GM19240 (cell line): ENCODE measurements at regions not wholly inside any gene's neighbourhood (a gene's known extent, or its start where the extent isn't known, plus 50 kb on each side); places are given as distances from the start of the nearest gene placed in this dataset.
"Not testable (repeated sequence)": the region's sequence is repeated elsewhere in the genome, so short reads cannot be mapped to it uniquely, and the experiment has no call there.

Experiments
- DNase-seq: peaks from one replicate; pipeline ENCODE4 v3.0.0; 2011; ENCODE audit warnings: low spot score; ENCODE audit not compliant: insufficient read length

DNA sequence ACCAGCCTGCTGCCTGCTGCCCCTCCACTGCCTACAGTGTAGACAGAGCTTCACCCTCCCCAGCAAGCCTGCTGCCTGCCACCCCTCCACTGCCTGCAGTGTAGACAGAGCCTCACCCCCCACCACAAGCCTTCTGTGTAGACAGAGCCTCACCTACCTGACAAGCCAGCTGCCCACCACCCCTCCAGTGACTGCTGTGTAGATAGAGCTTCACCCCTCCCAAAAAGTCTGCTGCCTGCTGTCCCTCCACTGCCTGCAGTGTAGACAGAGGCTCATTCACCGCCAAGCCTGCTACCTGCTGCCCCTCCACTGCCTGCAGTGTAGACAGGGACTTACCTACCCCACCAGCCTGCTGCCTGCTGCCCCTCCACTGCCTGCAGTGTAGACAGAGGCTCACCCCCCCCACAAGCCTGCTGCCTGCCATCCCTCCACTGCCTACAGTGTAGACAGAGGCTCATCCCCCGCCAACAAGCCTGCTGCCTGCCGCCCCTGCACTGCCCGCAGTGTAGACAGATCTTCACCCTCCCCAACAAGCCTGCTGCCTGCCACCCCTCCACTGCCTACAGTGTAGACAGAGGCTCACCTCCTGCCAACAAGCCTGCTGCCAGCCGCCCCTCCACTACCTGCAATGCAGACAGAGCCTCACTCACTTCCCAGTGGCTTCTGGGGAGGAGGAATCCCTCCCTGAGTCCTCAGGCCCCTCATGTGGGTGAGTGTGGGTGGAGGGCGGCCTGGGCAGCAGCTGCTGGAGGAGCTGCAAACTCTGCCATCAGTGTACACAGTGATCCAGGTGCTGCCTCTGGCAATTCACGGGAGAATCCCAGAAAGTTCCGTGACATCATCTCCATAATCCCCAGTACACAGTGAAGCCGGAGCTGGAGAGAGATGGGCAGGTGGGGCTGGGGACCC, 140.9 kb downstream of the DLL1 start:
- DNase-seq: no peak

DNA sequence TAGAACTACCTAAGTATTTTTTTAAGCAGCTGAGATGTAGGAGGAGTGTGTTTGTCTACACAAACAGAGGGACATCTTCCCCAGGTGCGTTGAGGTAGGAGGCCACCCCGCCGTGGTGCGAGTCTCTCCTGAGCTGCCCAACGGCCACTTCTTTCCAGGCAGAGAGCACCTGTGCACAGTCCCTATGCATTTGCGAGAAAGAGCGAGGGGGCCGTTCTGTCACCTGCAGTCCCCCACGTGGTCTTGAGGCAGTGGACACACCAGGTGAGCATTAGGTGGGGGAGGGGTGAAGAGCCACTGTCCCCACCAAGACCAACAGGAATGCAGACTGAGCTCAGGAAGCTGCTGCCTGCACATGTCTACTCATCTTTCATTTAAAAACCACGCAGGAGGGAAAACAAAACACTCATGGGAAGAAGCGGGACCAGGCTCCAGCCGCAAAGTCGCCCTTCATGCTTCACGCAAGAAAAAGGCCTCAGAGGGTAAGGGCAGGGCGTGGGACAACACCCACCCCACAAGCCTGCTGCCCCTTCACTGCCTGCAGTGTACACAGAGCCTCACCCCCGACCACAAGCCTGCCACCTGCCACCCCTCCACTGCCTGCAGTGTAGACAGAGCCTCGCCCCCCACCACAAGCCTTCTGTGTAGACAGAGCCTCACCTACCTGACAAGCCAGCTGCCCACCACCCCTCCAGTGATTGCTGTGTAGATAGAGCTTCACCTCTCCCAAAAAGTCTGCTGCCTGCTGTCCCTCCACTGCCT, 142.0 kb downstream of the DLL1 start:
- no peak for DNase-seq

DNA sequence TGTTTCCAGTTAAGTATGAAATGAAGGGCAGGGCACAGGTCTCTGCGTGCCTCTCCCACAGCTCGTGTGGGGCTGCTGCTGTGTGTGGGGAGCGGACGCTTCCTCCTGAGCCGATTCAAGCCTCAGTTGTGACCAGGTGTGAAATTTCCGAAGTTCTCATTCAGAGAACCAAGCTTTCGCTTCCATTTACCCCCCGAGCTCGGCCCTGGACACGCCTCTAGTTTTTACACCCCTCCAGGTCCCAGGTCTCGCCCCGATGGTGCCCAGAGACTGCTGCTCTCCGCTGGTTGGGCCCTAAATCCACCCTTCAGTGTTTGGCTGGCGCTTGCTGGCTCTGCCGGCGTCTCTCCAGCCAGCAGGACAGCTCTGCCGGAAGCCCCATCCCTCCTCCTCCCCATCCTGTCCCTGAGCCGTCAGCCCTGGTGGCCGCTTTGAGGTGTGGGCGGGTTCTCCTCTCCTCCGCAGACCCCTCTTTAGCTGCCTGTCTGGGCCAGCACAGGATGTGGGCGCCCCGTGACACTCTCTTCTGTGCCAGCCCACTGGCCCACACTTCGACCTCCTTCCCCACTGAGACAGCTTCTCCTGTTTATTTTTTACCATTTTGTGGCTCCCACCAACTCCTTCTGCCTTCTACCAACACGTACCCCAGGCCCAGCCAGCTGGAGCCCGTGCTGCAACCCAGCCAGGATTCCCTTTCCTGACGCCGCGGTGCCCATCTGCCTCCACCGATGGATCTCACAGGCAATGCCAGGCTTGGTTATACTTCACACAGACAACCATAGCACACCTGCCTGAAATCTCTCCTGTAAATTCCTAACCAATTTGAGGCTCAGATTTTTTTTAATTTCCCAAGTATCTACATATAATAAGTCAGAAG, 142.8 kb downstream of the DLL1 start:
- DNase-seq: no peak

DNA sequence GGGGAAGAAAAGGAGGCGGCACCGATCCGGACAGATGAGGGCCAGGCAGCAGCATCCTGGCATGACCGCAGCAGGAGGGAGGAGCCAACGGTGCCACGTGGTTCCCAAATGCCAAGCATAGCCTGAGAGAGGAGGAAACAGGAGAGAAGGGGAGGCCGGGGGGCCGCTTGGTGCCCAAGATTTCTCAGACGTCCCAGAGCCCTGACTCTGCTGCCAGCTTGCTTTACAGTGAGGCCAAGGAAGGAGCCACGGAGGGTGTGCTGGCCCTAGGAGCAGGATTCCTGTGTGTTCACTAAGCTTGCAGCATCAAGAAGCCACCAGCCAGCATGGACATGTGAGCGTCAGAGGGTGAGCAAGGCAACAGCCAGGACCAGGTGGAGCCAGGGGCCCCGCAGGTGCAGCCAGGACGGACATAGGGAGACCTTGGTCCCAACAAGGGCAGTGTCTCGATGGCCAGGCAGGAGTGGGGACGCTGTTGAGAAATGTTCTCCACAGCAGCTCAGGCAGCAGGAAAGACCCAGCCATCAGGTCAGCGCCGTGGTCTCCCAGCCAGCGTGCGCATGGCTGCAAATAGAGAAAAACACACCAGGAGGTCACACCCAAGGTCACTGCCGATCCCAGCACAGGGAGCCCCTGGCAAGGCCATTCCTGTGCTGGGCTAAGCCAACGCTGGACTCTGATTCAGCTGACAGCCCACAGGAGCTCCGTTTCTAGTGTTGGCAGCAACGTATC, 143.7 kb downstream of the DLL1 start:
- no peak for DNase-seq

DNA sequence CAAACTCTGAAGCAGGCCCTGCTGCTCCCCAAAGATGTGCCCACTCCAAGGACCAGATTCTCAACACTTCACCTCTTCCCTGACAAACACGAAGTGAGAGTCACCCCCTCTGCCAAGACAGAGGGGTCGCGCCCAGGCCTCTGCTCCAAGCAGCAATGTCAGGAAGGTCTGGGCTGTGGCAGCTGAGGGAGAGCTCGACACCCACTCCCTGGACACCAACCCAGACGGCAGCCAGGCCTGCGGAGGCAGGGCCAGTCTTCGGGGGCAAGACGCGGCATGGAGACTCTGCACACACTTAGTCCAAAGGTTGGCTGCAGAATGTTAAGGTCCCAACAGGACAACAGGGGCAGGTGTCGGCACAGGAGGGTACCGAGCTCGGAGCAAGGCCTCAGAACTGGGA, 144.2 kb downstream of the DLL1 start:
- no peak for DNase-seq

DNA sequence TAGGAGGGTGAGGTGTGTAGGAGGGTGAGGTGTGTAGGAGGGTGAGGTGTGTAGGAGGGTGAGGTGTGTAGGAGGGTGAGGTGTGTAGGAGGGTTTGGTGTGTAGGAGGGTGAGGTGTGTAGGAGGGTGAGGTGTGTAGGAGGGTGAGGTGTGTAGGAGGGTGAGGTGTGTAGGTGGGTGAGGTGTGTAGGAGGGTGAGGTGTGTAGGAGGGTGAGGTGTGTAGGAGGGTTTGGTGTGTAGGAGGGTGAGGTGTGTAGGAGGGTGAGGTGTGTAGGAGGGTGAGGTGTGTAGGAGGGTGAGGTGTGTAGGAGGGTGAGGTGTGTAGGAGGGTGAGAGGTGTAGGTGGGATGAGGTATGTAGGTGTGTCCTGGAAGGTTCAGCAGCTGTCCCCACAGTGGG, 144.7 kb downstream of the DLL1 start:
- not testable (repeated sequence) for DNase-seq

DNA sequence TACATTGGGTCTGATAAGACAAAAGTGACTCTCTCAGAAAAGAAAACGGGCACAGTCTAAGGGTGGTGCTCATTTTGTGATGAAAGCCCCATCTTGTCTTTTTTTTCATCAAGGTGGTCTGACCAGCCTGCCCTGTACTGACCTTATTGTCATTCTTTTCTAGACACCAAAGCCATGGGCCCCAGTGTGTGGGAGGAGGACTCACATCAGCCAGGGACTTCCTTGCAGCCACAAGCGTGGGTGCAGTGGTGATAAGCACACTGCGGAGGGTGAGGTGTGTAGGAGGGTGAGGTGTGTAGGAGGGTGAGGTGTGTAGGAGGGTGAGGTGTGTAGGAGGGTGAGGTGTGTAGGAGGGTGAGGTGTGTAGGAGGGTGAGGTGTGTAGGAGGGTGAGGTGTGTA, 145.2 kb downstream of the DLL1 start:
- not testable (repeated sequence) for DNase-seq

DNA sequence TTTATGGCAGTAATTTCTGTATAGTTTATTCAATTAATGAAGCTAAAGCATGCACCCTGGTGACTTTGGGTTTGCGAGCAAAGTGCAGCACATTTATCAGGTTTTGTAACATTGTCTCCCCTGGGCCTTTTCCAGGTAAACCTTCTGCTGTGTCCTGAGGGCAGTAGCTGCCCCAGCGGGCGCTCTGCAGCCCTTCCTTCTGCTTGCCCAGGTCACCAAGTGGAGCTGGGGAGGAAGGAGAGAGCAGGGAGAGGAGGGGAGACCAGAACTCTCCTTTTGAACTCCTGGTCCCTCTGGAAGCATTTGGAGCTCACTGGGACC, 145.6 kb downstream of the DLL1 start:
- no peak for DNase-seq

DNA sequence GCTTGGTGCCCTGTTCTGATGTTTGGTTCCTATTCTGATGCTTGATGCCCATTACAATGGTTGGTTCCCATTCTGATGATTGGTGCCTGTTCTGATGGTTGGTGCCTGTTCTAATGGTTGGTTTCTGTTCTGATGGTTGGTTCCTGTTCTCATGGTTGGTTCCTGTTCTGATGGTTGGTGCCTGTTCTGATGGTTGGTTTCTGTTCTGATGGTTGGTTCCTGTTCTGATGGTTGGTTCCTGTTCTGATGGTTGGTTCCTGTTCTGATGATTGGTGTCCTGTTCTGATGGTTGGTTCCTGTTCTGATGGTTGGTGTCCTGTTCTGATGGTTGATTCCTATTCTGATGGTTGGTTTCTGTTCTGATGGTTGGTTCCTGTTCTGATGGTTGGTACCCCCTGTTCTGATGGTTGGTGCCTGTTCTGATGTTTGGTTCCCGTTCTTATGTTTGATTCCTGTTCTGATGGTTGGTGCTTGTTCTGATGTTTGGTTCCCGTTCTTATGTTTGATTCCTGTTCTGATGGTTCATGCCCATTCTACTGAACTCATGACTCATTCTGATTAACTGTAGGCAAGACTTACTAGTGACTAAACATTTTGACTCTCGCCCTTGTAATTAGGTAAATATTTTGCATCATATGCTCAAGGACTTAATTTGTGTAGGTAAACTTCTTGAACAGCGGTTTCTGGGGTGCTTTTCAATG, 146.2 kb downstream of the DLL1 start:
- no peak for DNase-seq

DNA sequence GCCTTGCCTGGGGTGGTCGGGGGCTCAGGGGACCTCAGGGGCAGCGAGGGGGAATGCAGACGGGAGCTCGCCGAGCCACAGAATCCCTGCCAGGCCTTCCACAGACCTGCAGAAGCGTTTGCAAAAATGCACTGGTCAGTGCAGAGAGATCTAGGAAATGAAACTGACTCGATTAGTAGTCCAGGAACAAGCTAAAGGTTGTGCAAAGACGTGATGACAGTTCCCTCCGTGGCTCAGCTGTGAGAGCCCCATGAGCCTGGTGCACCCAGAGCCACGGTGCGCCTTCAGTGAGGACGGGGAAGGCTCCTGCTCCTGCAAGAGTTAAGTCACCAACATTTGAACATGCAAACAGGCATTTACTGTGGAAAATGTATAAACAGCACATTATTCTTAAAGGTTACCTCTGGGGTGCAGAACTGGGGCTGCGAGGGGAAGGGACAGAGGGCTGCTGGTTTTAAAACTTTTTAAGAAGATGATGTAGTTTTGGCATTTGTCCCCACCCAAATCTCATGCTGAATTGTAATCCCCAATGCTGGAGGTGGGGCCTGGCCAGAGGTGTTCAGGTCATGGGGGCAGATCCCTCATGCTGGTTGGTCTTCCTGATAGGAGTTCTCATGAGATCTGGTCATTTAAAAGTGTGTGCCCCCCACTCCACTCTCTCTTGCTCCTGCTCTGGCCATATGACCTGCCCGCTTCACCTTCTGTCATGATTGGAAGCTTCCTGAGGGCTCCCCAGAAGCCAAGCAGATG, 147.3 kb downstream of the DLL1 start:
- no peak for DNase-seq

DNA sequence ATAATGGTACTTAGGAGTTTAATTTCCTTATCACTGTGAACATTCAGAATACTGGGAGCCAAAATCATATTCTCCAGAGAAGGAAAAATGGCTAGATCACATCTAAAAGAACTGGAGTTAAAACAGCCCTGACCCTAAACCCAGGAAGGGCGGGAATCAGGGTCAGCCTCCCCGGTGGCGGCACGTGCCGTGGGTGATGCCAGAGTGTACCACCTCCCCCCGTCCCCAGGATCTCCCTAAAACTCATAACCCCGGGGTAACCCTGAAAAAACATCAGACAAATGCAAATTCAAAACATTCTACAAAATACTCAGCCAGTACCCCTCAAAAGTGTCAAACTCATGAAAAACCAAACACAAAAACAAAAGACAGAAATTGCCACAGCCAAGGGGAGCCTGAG, 148.3 kb downstream of the DLL1 start:
- DNase-seq: no peak

DNA sequence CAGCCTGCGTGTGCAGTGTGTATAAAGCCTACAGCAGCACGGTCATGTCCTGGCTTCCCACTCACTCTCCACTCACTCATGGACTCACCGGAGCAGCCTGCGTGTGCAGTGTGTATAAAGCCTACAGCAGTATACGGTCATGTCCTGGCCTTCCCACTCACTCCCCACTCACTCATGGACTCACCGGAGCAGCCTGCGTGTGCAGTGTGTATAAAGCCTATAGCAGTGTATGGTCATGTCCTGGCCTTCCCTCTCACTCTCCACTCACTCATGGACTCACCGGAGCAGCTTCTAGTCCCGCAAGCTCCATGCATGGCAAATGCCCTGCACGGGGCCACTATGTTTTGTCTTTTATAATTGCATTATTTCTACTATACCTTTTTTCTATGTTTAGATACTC, 149.8 kb downstream of the DLL1 start:
- not testable (repeated sequence) for DNase-seq

DNA sequence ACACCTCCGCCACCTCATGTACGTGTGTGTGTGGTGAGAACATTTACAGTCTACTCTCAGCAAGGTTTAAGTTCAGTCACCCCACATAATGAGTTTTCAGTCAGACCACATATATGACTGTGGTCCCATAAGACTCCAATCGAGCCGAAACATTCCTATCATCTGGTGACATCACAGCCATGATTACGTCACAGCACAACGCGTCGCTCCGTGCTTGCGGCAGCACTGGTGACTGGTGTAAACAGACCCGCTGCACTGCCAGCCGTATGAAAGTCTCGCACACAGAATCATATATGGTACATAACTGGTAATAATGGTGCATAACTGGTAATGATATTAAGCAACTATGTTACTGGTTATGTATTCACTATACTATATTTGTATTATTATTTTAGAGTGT, 150.7 kb downstream of the DLL1 start:
- no peak for DNase-seq

DNA sequence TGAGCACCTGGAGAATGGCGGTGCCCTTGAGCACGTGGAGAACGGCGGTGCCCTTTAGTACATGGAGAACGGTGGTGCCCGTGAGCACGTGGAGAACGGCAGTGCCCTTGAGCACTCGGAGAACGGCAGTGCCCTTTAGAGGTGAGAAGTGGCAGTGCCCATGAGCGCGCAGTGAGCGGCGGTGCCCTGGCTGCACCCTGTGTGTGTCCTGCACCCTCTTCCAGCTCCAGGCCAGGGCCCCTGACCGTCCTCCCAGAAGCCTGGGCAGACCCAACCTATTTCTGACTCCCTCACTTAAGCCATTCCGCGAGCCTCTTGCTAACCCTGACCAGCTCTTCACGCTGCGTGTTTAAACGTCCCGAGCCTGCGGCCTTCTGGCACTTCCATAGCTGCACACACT, 151.3 kb downstream of the DLL1 start:
- no peak for DNase-seq

DNA sequence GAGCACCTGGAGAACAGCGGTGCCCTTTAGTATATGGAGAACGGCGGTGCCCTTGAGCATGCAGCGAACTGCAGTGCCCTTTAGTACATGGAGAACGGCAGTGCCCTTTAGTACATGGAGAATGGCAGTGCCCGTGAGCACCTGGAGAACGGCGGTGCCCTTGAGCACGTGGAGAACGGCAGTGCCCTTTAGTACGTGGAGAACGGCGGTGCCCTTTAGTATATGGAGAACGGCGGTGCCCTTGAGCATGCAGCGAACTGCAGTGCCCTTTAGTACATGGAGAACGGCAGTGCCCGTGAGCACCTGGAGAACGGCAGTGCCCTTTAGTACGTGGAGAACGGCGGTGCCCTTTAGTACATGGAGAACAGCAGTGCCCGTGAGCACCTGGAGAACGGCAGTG, 151.8 kb downstream of the DLL1 start:
- DNase-seq: not testable (repeated sequence)

DNA sequence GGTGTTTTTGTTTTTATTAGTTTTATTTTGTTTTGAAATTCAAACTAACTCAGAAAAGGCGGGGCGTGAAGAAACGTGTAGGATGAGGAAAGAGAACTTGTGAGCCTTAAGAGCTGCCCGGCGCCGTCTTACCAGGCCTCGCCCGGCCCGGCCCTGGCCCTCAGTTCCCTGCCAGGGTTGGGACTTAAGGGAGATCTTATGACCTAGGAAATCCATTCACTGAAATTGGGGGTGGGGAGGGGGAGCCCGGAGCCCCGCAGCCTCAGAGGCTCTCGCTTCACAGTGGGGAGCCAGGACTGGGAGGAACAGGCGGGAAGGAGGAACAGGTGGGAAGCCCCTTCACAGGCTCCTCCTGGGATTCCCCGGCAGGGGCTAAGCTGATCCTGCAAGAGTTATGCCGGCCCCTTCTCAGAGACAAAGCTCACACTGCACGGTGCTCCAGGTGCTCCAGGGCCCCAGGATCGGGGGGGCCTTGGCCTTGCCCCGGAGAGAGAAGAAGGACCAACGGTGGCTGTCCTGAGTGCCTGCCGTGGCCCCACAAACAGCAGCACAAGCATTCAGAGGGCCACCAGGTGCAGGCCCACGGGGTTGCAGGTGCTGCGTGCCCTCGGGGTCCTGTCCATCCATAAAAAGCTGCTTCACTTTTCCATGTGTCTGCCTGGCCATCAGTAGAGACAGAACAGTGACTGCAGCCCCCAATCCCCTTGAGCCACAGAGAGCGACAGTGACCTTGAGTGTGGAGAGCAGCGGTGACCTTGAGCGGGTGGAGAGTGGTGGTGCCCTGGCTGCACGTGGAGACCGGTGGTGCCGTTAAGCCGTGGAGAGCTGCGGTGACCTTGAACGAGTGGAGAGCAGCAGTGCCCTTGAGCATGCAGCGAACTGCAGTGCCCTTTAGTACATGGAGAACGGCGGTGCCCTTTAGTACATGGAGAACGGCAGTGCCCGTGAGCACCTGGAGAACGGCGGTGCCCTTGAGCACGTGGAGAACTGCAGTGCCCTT, 152.7 kb downstream of the DLL1 start:
- no peak for DNase-seq

DNA sequence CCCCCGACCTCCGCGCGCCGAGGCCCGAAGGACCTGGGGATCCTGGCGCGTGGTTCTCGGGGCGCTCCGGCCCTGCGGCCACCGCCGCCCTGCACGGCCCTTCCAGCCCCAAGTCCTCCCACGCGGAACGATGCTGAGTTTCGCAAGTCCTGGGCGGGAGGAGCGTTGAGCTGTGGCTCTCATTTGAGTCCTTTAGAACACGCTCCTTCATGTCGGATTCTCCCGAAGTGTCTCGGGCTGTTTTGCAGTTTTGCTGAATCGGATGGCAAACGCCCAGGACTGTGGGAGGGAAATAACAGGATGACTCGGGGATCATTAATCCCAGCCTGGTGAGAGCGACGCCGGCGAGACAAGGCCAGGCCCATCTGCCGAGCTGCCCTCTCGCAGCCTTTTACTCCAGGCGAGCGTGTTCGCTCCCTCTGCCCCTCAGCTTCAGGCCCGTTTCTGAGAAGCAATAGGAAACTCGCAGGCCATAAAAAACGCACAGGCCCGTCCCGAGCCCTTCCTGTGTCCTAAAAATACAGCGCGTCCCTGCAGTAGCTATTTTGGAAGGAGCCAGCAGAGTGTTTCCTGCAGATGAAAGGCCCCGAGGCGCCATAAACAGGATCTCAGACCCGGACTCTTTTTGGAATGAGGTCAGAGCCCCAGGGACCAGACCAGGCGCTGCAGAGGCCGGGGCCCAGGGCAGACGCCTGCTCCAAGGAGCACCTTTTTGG, 153.5 kb downstream of the DLL1 start:
- no peak for DNase-seq
